C4-2B (cell line): ENCODE measurements at regions not wholly inside any gene's neighbourhood (a gene's known extent, or its start where the extent isn't known, plus 50 kb on each side); places are given as distances from the start of the nearest gene placed in this dataset.

Experiments
- H3K27ac ChIP-seq: fragments of 450-650 bp; 2 replicates; pipeline ENCODE4 v1.5.1; 2017
- ZFX ChIP-seq: fragments of 450-650 bp; IDR thresholded peaks from 2 replicates; pipeline ENCODE4 v1.6.1; 2017
- TF ChIP-seq, protein P1 (sequence below): fragments of 450-650 bp; conservative IDR thresholded peaks from 2 replicates; pipeline ENCODE4 v1.5.1; 2017; ENCODE audit warnings: mild to moderate bottlenecking

- no peak overlapping the region for H3K27ac ChIP-seq
- TF ChIP-seq ZFX = no peak
- TF ChIP-seq, protein P1, sequence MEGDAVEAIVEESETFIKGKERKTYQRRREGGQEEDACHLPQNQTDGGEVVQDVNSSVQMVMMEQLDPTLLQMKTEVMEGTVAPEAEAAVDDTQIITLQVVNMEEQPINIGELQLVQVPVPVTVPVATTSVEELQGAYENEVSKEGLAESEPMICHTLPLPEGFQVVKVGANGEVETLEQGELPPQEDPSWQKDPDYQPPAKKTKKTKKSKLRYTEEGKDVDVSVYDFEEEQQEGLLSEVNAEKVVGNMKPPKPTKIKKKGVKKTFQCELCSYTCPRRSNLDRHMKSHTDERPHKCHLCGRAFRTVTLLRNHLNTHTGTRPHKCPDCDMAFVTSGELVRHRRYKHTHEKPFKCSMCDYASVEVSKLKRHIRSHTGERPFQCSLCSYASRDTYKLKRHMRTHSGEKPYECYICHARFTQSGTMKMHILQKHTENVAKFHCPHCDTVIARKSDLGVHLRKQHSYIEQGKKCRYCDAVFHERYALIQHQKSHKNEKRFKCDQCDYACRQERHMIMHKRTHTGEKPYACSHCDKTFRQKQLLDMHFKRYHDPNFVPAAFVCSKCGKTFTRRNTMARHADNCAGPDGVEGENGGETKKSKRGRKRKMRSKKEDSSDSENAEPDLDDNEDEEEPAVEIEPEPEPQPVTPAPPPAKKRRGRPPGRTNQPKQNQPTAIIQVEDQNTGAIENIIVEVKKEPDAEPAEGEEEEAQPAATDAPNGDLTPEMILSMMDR = no peak
Measured at GRCh38 chr15:77859491-77860060, 217.9 kb downstream of the TBC1D2B start.

DNA sequence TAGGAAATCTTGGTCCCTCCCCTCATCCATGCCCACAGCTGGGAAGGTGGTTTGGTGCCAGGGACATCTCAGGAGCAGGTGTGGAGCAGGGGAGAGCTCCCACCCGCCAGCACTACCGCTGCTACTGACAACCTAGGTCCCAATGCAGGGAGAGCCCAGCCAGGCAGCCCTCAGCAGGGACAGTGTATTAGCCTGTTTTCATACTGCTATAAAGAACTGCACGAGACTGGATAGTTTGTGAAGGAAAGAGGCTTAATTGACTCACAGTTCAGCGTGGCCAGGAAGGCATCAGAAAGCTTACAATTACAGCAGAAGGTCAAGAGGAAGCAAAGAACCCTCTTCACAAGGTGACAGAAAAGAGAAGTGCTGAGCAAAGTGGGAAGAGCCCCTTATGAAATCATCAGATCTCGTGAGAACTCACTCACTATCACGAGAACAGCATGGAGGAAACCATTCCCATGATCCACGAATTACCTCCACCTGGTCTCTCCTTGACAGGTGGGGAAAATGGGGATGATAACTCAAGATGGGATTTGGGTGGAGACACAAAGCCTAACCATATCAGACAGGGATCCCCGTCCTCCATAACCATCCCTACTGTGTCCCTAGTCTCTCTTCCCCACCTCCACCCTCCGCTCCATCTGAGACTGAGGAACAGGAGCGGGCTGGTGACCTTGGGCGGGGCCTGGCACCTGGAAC, 218.6 kb downstream of the TBC1D2B start:
- no peak for TF ChIP-seq ZFX
- TF ChIP-seq, protein P1 = no peak
- no peak overlapping the region for H3K27ac ChIP-seq

DNA sequence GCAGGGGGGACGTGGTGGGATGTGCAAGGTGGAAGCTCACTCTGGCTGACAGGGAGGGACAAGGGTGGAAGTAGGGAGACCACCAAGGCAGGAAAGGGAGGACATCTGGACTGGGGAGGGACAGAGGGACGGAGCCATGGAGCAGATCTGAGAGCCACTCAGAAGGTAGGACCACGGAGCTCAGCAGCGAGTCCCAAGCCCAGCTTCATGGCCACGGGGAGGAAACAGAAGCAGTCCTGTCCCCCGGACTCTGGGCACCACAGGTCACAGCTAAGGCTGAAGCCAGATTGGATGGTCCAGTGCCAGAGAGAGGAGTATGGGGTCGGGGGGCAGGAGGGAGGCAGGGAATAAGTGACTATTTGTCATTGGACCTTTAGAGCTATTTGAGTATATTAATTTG, 220.1 kb downstream of the TBC1D2B start:
- no peak overlapping the region for H3K27ac ChIP-seq
- TF ChIP-seq ZFX = no peak
- TF ChIP-seq, protein P1 = no peak

DNA sequence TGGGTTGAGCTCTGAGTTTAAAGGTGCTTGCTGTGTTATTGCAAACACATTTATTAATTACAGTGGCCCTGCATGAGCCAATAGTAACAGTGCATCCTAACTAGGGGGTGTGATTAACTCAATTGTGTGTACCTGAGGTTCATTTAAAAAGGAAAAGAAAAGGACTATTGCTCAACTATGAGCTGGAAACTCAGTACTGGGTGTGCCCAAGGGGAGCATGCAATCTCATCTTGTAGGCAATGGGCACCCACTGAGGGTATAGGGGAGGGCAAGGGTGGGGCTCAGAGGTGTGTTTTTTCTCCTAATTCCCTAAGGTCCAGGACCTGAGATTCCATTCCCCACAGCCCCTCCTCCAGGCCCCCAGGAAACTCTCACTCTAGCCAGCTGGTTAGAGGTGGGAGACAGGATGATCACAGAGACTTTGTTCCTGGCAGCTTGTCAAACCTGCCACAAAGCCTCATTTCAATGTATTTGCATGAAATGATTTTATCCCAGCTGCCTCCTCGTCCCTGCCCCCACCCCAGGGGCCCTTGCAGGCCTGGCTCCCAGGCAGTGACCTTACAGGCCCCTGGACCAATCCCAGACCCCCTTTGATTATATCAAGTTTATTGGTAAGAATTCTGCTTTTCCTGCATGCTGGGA, 220.7 kb downstream of the TBC1D2B start:
- H3K27ac ChIP-seq = no peak overlapping the region
- no peak for TF ChIP-seq ZFX
- TF ChIP-seq, protein P1 = no peak

DNA sequence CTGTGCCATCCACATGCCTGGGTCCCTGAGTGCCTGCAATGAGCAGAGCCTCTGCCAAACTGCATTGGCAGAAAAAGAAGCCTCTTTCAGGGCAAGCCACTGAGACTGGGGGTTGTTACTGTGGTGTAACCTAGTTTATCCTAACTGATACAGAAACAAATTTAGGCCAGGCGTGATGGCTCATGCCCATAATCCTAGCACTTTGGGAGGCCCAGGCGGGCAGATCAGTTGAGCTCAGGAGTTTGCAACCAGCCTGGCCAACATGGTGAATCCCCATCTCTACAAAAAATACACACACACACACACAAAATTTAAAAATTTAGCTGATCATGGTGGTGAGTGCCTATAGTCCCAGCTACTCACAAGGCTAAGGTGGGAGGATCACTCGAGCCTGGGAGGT, 221.6 kb downstream of the TBC1D2B start:
- no peak overlapping the region for H3K27ac ChIP-seq
- TF ChIP-seq ZFX = no peak
- TF ChIP-seq, protein P1 = no peak

DNA sequence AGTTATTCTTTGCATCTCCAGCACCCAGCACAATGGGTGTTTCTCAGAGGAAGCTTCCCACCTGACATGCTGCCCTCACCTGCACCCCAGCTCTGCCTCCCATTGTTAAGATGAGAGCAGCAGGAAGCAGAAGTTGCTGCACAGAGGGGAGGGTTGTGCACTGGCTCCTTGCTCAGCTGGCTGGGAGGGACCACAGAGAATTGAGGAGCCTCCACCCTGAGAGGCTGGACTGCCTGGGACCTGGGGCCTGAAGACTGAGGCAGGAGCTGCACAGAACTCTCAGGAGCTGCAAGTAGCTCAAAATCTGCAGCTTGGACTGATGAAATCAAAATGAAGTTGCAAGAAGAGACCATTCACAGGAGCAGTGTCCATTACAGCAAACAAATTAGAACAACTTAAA, 222.3 kb upstream of the LINGO1 start:
- TF ChIP-seq ZFX = no peak
- TF ChIP-seq, protein P1 = no peak
- no peak overlapping the region for H3K27ac ChIP-seq

GRCh38 chr15:77853910-77854309, 221.2 kb upstream of the LINGO1 start:
- no peak overlapping the region for H3K27ac ChIP-seq
- TF ChIP-seq, protein P1 = no peak
- no peak for TF ChIP-seq ZFX
